Fibroblast of lung (primary cell): ENCODE measurements at regions not wholly inside any gene's neighbourhood (a gene's known extent, or its start where the extent isn't known, plus 50 kb on each side); places are given as distances from the start of the nearest gene placed in this dataset.

Experiments
- CTCF ChIP-seq, 2 donors: IDR thresholded peaks in 1 of 2; conservative IDR thresholded peaks in 1 of 2; 1 replicate in 1 of 2; 2 replicates in 1 of 2; pipeline ENCODE4 v1.5.1; 2011 to 2012; ENCODE audit warnings: low read length in 2 of 2, control low read depth in 1 of 2, inconsistent platforms in 1 of 2, low read depth in 1 of 2, mild to moderate bottlenecking in 1 of 2
- EZH2 ChIP-seq: IDR thresholded peaks from 2 replicates; pipeline ENCODE4 v1.5.1; 2012; ENCODE audit warnings: low read length, control low read depth, mild to moderate bottlenecking; ENCODE audit errors: missing control alignments

GRCh38 chr6:168196881-168197635 lies 118.0 kb upstream of the FRMD1 start:
- TF ChIP-seq CTCF (conservative IDR thresholded peaks at IDR 0.05 in 1 of 2, IDR thresholded peaks at IDR 0.05 in 1 of 2; ENCODE audit: low read depth in 1 of 2, low read length in 2 of 2): no peak
- TF ChIP-seq EZH2: no peak
